ENCODE measurements at regions not wholly inside any gene's neighbourhood (a gene's known extent, or its start where the extent isn't known, plus 50 kb on each side); places are given as distances from the start of the nearest gene placed in this dataset.

DNA sequence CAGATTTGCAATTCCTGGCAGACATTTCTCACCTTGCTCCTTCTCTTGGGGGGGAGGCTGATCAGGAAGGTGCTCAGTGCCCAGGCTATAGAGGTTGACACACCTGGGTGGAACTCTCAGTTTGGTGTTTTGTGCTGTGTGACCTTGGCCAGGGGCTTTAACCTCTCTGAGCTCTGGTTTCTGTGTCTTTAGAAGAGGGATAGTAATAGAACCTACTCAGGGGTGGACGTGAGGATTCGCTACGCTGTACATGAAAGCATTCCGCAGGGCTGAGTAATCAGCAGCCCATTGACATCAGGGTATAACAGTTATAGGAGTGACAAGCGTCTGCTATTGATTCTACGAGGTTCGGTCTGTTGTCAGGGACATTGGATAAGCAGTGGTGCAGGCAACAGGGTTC is 98.1 kb downstream of the PHETA1 start:
- no peaks in the 10 kb centered on the region for H3K9me3 Mint-ChIP-seq
- H3K27me3 Mint-ChIP-seq (ENCODE audit: low read depth): peaks cover 5% of the 10 kb centered on the region
- peaks cover 37% of the 10 kb centered on the region for H3K4me1 Mint-ChIP-seq
- H3K36me3 Mint-ChIP-seq (ENCODE audit: low read depth): no peaks in the 10 kb centered on the region
- TF ChIP-seq, protein P1, sequence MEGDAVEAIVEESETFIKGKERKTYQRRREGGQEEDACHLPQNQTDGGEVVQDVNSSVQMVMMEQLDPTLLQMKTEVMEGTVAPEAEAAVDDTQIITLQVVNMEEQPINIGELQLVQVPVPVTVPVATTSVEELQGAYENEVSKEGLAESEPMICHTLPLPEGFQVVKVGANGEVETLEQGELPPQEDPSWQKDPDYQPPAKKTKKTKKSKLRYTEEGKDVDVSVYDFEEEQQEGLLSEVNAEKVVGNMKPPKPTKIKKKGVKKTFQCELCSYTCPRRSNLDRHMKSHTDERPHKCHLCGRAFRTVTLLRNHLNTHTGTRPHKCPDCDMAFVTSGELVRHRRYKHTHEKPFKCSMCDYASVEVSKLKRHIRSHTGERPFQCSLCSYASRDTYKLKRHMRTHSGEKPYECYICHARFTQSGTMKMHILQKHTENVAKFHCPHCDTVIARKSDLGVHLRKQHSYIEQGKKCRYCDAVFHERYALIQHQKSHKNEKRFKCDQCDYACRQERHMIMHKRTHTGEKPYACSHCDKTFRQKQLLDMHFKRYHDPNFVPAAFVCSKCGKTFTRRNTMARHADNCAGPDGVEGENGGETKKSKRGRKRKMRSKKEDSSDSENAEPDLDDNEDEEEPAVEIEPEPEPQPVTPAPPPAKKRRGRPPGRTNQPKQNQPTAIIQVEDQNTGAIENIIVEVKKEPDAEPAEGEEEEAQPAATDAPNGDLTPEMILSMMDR (IDR thresholded peaks at IDR 0.05; ENCODE audit: unreplicated experiment in 3 of 3): no peak
- peak overlapping the region; percentile 28 to 36 (median 30) for H3K27ac Mint-ChIP-seq
- H3K4me3 Mint-ChIP-seq: peak overlapping the region in 1 of 3 experiments; percentile 2

DNA sequence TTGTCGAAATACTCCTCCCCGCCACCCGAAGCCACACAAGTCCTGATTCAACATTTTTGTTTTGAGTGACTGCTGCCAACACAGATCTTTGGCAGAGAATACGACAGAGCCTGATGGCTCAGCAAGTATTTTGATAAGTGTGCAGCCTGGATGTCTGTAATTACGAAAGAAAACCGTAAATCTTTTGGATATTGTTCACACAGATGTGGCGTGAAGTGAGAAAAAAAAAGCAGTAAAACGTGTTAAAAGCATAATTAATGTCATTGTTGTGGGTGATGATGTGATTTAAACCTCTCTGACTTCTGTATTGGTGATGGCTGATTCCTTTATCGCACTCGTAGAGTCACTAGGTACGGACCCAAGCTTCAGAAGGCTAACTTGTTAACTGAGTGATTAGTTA is 98.7 kb downstream of the PHETA1 start:
- H3K27me3 Mint-ChIP-seq (ENCODE audit: low read depth): peaks cover 10% of the 10 kb centered on the region
- no peaks in the 10 kb centered on the region for H3K9me3 Mint-ChIP-seq
- no peaks in the 10 kb centered on the region for H3K36me3 Mint-ChIP-seq (ENCODE audit: low read depth)
- peak overlapping the region; percentile 28 to 72 (median 61) for H3K27ac Mint-ChIP-seq
- H3K4me3 Mint-ChIP-seq: peak overlapping the region in 2 of 3 experiments; percentile 5 to 25
- TF ChIP-seq, protein P1 (IDR thresholded peaks at IDR 0.05; ENCODE audit: unreplicated experiment in 3 of 3): no peak
- peaks cover 37% of the 10 kb centered on the region for H3K4me1 Mint-ChIP-seq

DNA sequence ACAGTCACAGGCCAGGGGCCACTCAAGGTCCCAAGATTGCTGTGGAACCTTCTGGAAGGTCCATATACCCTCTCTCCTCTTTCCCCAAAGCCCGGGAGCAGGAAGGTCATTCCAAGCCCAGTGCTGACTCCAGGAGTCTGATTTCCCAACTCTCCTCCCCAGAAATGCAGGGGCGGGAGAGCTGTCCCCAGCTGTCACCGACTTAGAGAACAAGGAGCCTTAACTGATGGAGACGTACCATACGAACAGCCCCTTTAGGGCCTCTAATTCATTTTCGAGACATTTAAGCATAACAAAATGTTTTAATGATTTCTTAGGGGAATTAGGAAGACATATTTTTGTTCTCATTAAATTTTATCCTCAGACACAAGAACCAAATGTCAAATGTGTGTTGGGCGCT is 99.2 kb downstream of the PHETA1 start:
- Mint-ChIP-seq H3K4me3 (peak overlapping the region in 1 of 3 experiments; percentile 5), H3K36me3 (ENCODE audit: low read depth) (no peaks in the 10 kb centered on the region), H3K27ac (peak overlapping the region; percentile 28 to 72 (median 61)), H3K4me1 (peaks cover 33% of the 10 kb centered on the region), H3K9me3 (no peaks in the 10 kb centered on the region), H3K27me3 (ENCODE audit: low read depth) (peaks cover 10% of the 10 kb centered on the region)
- TF ChIP-seq, protein P1 (IDR thresholded peaks at IDR 0.05; ENCODE audit: unreplicated experiment in 3 of 3): no peak

DNA sequence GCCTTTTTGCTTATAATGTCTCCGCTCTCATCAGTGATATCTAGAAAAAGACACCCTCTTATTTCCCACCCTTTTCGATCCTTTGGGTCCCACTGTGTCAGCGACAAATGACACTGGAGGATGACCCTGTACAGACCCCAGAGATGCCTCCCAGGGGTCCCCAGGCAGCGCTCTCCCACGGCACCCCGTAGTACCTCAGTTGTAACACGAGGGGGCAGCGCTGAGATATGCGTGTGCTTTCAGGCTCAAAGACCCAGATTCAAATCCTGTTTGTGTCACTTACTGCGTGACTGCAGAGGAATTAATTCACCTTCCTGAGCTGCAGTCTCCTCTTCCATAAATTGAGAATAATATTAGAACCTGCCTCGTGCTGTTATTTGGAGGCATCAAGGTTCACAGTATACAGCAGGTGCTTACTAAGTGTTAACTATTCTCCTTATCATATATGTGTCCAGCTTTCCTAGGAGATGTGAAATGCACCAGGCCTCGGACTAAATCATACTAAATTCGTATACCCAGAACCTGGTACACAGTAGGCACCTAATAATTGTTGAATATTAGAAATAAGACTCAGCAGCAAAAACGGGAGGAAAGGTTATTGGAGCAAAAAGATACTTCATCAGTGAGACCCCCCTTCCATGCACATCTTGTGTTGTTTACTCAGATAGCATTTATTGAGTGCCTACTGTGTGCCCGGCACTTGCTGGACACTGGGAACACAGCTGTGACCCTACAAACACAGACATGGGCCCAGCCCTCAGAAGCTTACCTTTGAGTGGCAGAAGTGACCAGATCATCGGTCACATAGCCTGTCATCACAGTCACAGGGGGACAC is 99.9 kb downstream of the PHETA1 start:
- TF ChIP-seq, protein P1 (IDR thresholded peaks at IDR 0.05; ENCODE audit: unreplicated experiment in 3 of 3): peak; percentile 26 to 39 (median 39)
- H3K4me3 Mint-ChIP-seq: no peak overlapping the region
- H3K27me3 Mint-ChIP-seq (ENCODE audit: low read depth): peaks cover 10% of the 10 kb centered on the region
- no peaks in the 10 kb centered on the region for H3K9me3 Mint-ChIP-seq
- H3K4me1 Mint-ChIP-seq: peaks cover 30% of the 10 kb centered on the region
- H3K27ac Mint-ChIP-seq: no peak overlapping the region
- H3K36me3 Mint-ChIP-seq (ENCODE audit: low read depth): no peaks in the 10 kb centered on the region

- Mint-ChIP-seq H3K9me3 (no peaks in the 10 kb centered on the region), H3K4me3 (no peak overlapping the region), H3K36me3 (ENCODE audit: low read depth) (no peaks in the 10 kb centered on the region), H3K27me3 (ENCODE audit: low read depth) (peaks cover 10% of the 10 kb centered on the region), H3K27ac (peak overlapping the region; percentile 14 to 69 (median 66)), H3K4me1 (peaks cover 30% of the 10 kb centered on the region)
- TF ChIP-seq, protein P1 (IDR thresholded peaks at IDR 0.05; ENCODE audit: unreplicated experiment in 3 of 3): no peak
Measured at GRCh38 chr12:111267144-111267543, 101.8 kb downstream of the PHETA1 start.

All from nephron (organoid).